H9 (cell line): ENCODE measurements at regions not wholly inside any gene's neighbourhood (a gene's known extent, or its start where the extent isn't known, plus 50 kb on each side); places are given as distances from the start of the nearest gene placed in this dataset.
A peak's percentile ranks its signal among the peaks of the same experiment; 100 is the strongest.

Source experiments
- DNase-seq: peaks from one replicate; pipeline ENCODE4 v3.0.0-alpha.2; 2017
- H2AFZ ChIP-seq: one replicate; pipeline ENCODE4 v1.6.1; 2013; ENCODE audit warnings: mild to moderate bottlenecking, low read length, control low read depth, moderate library complexity
- H2AK5ac ChIP-seq: 2 replicates; pipeline ENCODE4 v1.6.1; 2013; ENCODE audit warnings: low read length, control low read depth, mixed read lengths; ENCODE audit not compliant: insufficient read length
- H2BK120ac ChIP-seq: one replicate; pipeline ENCODE4 v1.6.1; 2013; ENCODE audit warnings: low read depth, mild to moderate bottlenecking, low read length, control low read depth, inconsistent platforms; ENCODE audit not compliant: poor library complexity, severe bottlenecking
- H2BK12ac ChIP-seq: 2 replicates; pipeline ENCODE4 v1.6.1; 2013; ENCODE audit warnings: low read length, control low read depth, mixed read lengths, low read depth; ENCODE audit not compliant: insufficient read length
- H2BK15ac ChIP-seq: 2 replicates; pipeline ENCODE4 v1.6.1; 2013; ENCODE audit warnings: low read depth, low read length, control low read depth
- H2BK20ac ChIP-seq: one replicate; pipeline ENCODE4 v1.6.1; 2013; ENCODE audit warnings: low read depth, mild to moderate bottlenecking, low read length, control low read depth, inconsistent platforms; ENCODE audit not compliant: poor library complexity, severe bottlenecking
- H2BK5ac ChIP-seq: 2 replicates; pipeline ENCODE4 v1.6.1; 2013; ENCODE audit warnings: low read length, control low read depth, mixed read lengths; ENCODE audit not compliant: insufficient read length
- H3K14ac ChIP-seq: 2 replicates; pipeline ENCODE4 v1.6.1; 2013; ENCODE audit warnings: low read length, control low read depth; ENCODE audit not compliant: insufficient read depth
- H3K18ac ChIP-seq: 2 replicates; pipeline ENCODE4 v1.6.1; 2013; ENCODE audit warnings: low read depth, mild to moderate bottlenecking, mixed read lengths, low read length, control low read depth; ENCODE audit not compliant: insufficient read length
- H3K23ac ChIP-seq: 2 replicates; pipeline ENCODE4 v1.6.1; 2013; ENCODE audit warnings: low read length, control low read depth, mixed read lengths, low read depth; ENCODE audit not compliant: insufficient read length
- H3K23me2 ChIP-seq: 2 replicates; pipeline ENCODE4 v1.6.1; 2013; ENCODE audit warnings: low read depth, mild to moderate bottlenecking, mixed read lengths, low read length, control low read depth; ENCODE audit not compliant: insufficient read length, poor library complexity, severe bottlenecking
- H3K27ac ChIP-seq: 2 replicates; pipeline ENCODE4 v1.5.1; 2013; ENCODE audit warnings: low read length, control low read depth, mixed read lengths, low read depth; ENCODE audit not compliant: insufficient read length
- H3K27me3 ChIP-seq: 2 replicates; pipeline ENCODE4 v1.6.1; 2013; ENCODE audit warnings: low read length, control low read depth, inconsistent platforms; ENCODE audit not compliant: insufficient read depth
- H3K4ac ChIP-seq: 2 replicates; pipeline ENCODE4 v1.6.1; 2013; ENCODE audit warnings: low read depth, mild to moderate bottlenecking, control low read depth, inconsistent platforms, low read length, moderate library complexity
- H3K4me1 ChIP-seq: 2 replicates; pipeline ENCODE4 v1.6.1; 2013; ENCODE audit warnings: low read length, control low read depth, inconsistent platforms; ENCODE audit not compliant: insufficient read depth
- H3K4me2 ChIP-seq: 2 replicates; pipeline ENCODE4 v1.6.1; 2013; ENCODE audit warnings: low read length, control low read depth, mixed read lengths; ENCODE audit not compliant: insufficient read length, insufficient read depth
- H3K56ac ChIP-seq: 2 replicates; pipeline ENCODE4 v1.6.1; 2013; ENCODE audit warnings: low read depth, mild to moderate bottlenecking, mixed read lengths, low read length, control low read depth; ENCODE audit not compliant: insufficient read length
- H3K79me1 ChIP-seq: 2 replicates; pipeline ENCODE4 v1.6.1; 2013; ENCODE audit warnings: low read depth, mild to moderate bottlenecking, moderate library complexity, low read length, control low read depth, inconsistent platforms; ENCODE audit not compliant: insufficient read depth, poor library complexity, severe bottlenecking
- H3K79me2 ChIP-seq: 2 replicates; pipeline ENCODE4 v1.6.1; 2013; ENCODE audit warnings: low read length, control low read depth, inconsistent platforms; ENCODE audit not compliant: insufficient read depth
- H3K9ac ChIP-seq: 2 replicates; pipeline ENCODE4 v1.6.1; 2013; ENCODE audit warnings: low read length, control low read depth, mixed read lengths; ENCODE audit not compliant: insufficient read length; ENCODE audit errors: extremely low read depth
- H3K9me3 ChIP-seq: one replicate; pipeline ENCODE4 v1.6.1; 2013; ENCODE audit warnings: low read depth, low read length, inconsistent platforms; ENCODE audit not compliant: control insufficient read depth
- H3T11ph ChIP-seq: one replicate; pipeline ENCODE4 v1.6.1; 2013; ENCODE audit warnings: mild to moderate bottlenecking, low read length, control low read depth, inconsistent platforms
- H4K20me1 ChIP-seq: one replicate; pipeline ENCODE4 v1.6.1; 2013; ENCODE audit not compliant: control insufficient read depth, insufficient read length, insufficient read depth
- H4K5ac ChIP-seq: 2 replicates; pipeline ENCODE4 v1.6.1; 2013; ENCODE audit warnings: low read depth, mild to moderate bottlenecking, mixed read lengths, low read length, control low read depth; ENCODE audit not compliant: insufficient read length
- H4K8ac ChIP-seq: replicated peaks from 2 replicates; pipeline ENCODE4 v1.6.1; 2013; ENCODE audit warnings: low read length, control low read depth, mixed read lengths, low read depth; ENCODE audit not compliant: insufficient read length
- H4K91ac ChIP-seq: 2 replicates; pipeline ENCODE4 v1.6.1; 2013; ENCODE audit warnings: low read depth, mild to moderate bottlenecking, moderate library complexity, mixed read lengths, low read length, control low read depth; ENCODE audit not compliant: insufficient read length
- H3K27ac Mint-ChIP-seq, 3 experiments: 2 replicates in 2 of 3; 3 replicates in 1 of 3; pipeline ENCODE4 v1.8.0; 2020 to 2021; ENCODE audit warnings: mixed read lengths in 3 of 3, mild to moderate bottlenecking in 1 of 3, moderate library complexity in 1 of 3
- H3K27me3 Mint-ChIP-seq: 2 replicates; pipeline ENCODE4 v1.8.0; 2021; ENCODE audit warnings: low read depth, mild to moderate bottlenecking, moderate library complexity, mixed read lengths
- H3K36me3 Mint-ChIP-seq, 3 experiments: 2 replicates in 2 of 3; 3 replicates in 1 of 3; pipeline ENCODE4 v1.8.0; 2020 to 2021; ENCODE audit warnings: low read depth in 3 of 3, mixed read lengths in 3 of 3; ENCODE audit not compliant: insufficient read depth in 1 of 3
- H3K4me1 Mint-ChIP-seq, 2 experiments: 2 replicates each; pipeline ENCODE4 v1.8.0; 2020; ENCODE audit warnings: mixed read lengths in 2 of 2
- H3K4me3 Mint-ChIP-seq, 2 experiments: 2 replicates in 1 of 2; 3 replicates in 1 of 2; pipeline ENCODE4 v1.8.0; 2020 to 2021; ENCODE audit warnings: mild to moderate bottlenecking in 2 of 2, mixed read lengths in 2 of 2, moderate library complexity in 1 of 2
- H3K9me3 Mint-ChIP-seq, 2 experiments: 2 replicates in 1 of 2; 3 replicates in 1 of 2; pipeline ENCODE4 v1.8.0; 2020; ENCODE audit warnings: mild to moderate bottlenecking in 2 of 2, mixed read lengths in 2 of 2, moderate library complexity in 1 of 2
- WGBS: extraction: QIAGEN DNeasy Blood & Tissue Kit; methylation state at CpG from one replicate; pipeline ENCODE4 v1.1.7; 2013; ENCODE audit warnings: missing lambda C conversion rate, low lambda C conversion rate, mixed read lengths; ENCODE audit not compliant: insufficient read length; ENCODE audit errors: extremely low coverage; 5-methylcytosine and 5-hydroxymethylcytosine counted together
- TF ChIP-seq, protein P1 (sequence below): fragments of 200-600 bp; sonication (generic); conservative IDR thresholded peaks from 3 replicates; pipeline ENCODE4 v1.8.0; 2021; ENCODE audit warnings: antibody characterized with exemption, mild to moderate bottlenecking

DNA sequence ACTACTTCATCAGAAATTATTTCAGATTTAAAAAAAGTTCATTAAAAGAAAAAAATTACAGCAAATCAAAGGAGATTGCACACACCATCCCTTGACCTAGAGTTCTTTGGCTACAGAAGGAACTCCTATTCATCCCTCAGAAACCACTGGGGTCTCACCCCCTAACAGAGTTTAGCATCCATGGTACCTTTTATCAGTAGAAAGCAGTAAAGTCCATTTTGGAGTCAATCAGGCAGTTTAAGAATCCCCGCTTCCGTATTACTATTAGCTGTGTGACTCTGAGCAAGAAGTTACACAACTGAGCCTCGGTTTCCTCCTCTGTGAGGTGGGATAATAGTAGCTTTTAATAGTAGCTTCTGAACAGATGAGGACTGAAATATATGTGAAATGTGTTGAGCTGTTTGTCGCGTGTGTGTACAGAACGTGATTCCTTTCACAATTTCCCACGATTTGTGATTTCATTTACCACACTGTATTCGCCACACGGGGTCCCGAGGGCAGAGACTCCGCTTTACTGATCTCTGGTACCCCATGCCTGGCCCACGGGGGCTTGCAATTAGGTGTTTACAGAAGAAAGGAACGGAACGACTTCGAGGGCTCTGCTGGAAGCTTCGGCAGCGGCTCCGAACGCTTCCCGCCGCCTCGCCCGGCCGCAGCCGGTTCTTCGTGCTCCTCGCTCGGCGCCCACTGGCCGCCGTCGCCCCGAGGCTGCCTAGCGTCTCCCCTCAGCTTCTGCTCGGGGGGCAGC lies 72.5 kb upstream of the ZBED5 start:
- Histone ChIP-seq H3K14ac (peak overlapping the region; percentile 83; the same call in 1 of the 2 replicates), H4K5ac (no peak overlapping the region), H3K79me1 (no peaks in the 10 kb centered on the region), H3K56ac (no peak overlapping the region), H4K20me1 (no peaks in the 10 kb centered on the region), H2BK5ac (no peak overlapping the region), H2AK5ac (no peak overlapping the region), H2BK120ac (no peak overlapping the region), H3K9me3 (no peaks in the 10 kb centered on the region), H3K4me2 (peak overlapping the region; percentile 70), H4K91ac (no peak overlapping the region), H4K8ac (no peak overlapping the region), H2BK12ac (no peak overlapping the region), H2AFZ (no peak overlapping the region), H3K18ac (peak overlapping the region; percentile 82), H2BK20ac (no peak overlapping the region), H3K27ac (no peak overlapping the region), H2BK15ac (no peak overlapping the region), H3K9ac (peak overlapping the region; percentile 56), H3K23me2 (peaks cover 19% of the 10 kb centered on the region), H3K79me2 (no peaks in the 10 kb centered on the region), H3K4ac (no peak overlapping the region), H3K27me3 (no peaks in the 10 kb centered on the region; the same call in 1 of the 2 replicates), H3T11ph (no peak overlapping the region), H3K23ac (no peak overlapping the region), H3K4me1 (peaks cover 4% of the 10 kb centered on the region; the same call in 1 of the 2 replicates)
- no peak overlapping the region for H3K27ac Mint-ChIP-seq
- H3K9me3 Mint-ChIP-seq: no peaks in the 10 kb centered on the region; a peak in 2 of 5 replicates
- TF ChIP-seq, protein P1, sequence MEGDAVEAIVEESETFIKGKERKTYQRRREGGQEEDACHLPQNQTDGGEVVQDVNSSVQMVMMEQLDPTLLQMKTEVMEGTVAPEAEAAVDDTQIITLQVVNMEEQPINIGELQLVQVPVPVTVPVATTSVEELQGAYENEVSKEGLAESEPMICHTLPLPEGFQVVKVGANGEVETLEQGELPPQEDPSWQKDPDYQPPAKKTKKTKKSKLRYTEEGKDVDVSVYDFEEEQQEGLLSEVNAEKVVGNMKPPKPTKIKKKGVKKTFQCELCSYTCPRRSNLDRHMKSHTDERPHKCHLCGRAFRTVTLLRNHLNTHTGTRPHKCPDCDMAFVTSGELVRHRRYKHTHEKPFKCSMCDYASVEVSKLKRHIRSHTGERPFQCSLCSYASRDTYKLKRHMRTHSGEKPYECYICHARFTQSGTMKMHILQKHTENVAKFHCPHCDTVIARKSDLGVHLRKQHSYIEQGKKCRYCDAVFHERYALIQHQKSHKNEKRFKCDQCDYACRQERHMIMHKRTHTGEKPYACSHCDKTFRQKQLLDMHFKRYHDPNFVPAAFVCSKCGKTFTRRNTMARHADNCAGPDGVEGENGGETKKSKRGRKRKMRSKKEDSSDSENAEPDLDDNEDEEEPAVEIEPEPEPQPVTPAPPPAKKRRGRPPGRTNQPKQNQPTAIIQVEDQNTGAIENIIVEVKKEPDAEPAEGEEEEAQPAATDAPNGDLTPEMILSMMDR: no peak
- peak overlapping the region; percentile 78 to 79 for H3K4me3 Mint-ChIP-seq
- no peaks in the 10 kb centered on the region for H3K36me3 Mint-ChIP-seq
- peaks cover 21% of the 10 kb centered on the region for H3K27me3 Mint-ChIP-seq
- peaks cover 17 to 20% of the 10 kb centered on the region in 2 experiments for H3K4me1 Mint-ChIP-seq
- no CpG with 5 or more reads among the region's 35 CpGs for WGBS
- DNase-seq: no peak
